Stimulated activated CD4-positive, alpha-beta T cell treated with anti-CD3 and anti-CD28 coated beads, Interleukin-12 subunit alpha, Interleukin-12 subunit beta, amount 100 ng/mL, for 24 hours (primary cell): ENCODE measurements at regions not wholly inside any gene's neighbourhood (a gene's known extent, or its start where the extent isn't known, plus 50 kb on each side); places are given as distances from the start of the nearest gene placed in this dataset.

ENCODE experiments used
- DNase-seq, 2 experiments: peaks; one replicate each; pipeline ENCODE4 v3.0.0-alpha.2; 2020; ENCODE audit warnings: low read depth in 2 of 2

DNA sequence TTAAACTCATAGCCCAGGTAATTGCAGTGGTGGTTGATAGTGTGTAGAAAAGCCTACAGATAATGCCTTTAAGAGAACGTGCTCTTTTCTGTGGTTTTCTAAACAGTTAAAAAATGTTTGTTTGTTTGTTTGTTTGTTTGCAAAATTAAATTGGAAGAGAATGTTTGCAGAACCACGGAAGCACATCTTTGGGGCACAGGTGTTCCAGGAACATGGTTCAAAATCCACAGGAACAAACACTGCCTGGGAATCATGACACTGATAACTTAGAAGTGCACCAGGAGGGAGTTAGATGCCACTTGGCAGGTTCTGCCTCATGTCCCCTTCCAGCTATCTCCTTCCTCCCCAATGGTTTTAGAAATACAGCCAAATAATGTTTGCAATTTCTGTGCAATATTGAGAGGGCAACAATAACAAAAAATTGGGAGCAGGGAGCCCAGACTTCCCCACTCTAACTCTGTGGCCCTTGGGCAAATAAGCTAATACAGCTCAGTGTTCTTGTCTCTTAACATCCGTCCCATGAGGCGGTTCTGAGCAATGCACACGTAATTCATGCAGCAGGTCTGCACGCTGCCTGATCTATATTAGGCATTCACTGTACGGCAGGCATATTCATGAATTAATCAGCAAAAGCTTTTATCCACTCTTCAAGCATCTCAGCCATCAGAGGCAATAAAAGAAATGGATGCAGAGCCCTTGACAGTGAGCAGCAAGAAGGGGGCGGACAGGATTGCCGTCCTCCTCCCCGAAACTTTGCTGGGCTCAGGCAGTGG, 274.3 kb upstream of the FOXQ1 start:
- DNase-seq = no peak

DNA sequence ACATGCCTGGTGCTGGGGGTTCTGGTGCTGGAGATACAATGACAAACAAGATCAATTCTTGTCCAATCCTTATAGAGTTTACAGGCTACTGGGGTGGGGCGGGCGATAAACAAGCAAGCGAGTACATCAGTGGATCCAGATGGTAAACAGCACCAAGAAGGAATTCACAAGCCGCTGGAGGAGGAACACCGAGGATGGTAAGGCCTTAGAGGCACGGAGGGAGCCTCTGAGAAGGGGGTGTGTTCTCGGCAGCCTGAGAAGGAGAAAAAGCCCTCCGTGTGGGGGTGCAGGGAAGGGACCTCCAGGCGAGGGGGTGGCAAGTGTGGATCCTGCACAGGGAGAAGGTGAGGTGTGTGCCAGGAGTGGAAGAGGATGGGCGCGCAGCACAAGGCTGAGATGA, 276.5 kb upstream of the FOXQ1 start:
- DNase-seq = no peak

DNA sequence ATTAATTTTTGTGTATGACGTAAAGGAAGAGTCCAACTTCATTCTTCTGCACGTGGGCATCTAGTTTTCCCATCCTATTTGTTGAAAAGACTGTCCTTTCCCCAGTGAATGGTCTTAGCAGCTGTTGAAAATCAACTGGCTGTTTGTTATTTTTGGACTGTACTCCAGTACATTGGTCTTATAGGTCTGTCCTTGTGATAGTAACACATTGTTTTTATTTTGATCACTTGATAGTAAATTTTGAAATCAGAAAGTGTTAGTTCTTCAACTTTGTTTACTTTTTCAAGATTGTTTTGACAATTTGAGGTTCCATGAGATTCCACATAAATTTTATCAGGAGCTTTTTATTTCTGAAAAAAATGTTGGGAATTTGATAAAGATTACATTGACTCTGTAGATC, 280.2 kb upstream of the FOXQ1 start:
- DNase-seq = no peak

DNA sequence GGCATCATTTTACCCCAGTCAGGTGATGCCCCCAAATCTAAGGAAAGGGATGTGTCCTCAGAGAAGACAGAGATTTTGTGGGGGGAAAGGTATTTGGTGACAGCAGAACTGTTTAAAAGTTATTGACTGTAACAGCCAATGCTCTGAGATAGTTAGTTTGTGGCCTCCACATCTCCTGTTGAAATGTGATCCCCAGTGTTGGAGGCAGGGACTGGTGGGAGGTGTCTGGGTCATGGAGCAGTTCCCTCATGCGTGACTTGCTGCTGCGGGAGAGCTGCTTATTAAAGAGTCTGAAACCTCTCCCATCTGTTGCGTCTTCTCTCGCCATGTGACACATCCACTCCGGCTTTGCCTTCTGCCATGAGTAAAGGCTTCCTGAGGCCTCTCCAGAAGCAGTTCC, 282.8 kb upstream of the FOXQ1 start:
- DNase-seq = no peak

DNA sequence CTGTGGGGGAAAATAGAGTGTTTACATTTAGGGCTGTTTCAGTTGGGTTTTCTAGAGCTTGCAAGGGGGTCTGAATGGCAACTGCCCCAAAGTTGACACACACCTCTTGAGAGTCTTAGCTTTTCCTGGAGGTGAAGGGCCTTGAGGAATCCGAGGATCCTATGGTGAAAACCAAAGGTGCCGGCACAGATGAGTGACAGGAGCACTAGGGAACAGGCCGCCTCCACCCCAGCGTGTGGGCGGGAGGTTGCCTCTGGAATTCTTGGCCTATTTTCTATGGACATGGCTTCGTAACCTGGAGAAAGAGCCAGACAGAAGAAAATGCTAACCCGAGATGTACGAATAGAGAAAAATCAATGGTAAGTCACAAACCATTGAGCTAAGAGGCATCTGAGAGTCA, 283.2 kb upstream of the FOXQ1 start:
- DNase-seq = no peak

DNA sequence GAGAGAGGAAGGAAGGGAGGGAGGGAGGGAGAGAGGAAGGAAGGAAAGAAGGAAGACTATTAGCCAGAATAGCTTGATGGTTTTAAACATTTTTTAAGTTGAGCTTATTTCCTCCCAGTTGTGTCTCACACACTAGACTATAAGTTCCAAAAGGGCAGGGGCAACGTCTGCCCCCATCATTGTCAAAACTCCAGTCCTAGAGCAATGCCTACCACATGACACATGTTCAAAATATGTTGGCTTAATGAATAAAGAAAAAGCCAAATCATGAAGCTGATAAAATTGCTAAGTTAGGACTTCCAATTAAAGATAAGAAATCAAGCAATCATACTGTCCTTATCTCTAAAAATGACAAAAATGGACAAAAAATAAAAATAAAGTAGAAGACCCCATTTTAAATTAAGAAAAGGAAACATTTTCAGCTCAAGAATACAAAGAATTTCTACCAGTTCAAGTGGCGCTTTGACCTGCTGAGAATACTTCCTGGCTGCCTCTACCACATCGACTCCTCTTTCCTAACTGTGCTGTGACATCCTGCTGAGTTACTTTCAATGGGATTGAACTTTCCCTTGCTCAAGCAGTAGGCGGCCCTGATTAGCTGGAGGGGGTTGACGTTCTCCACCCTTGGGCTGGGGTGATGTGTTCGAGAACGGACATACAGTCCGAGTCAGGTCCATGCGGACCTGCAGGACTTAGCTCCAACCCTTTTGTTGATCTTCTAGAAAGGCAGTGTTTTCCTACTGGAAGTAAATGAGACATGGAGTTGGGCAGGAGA, 283.9 kb upstream of the FOXQ1 start:
- no peak for DNase-seq

DNA sequence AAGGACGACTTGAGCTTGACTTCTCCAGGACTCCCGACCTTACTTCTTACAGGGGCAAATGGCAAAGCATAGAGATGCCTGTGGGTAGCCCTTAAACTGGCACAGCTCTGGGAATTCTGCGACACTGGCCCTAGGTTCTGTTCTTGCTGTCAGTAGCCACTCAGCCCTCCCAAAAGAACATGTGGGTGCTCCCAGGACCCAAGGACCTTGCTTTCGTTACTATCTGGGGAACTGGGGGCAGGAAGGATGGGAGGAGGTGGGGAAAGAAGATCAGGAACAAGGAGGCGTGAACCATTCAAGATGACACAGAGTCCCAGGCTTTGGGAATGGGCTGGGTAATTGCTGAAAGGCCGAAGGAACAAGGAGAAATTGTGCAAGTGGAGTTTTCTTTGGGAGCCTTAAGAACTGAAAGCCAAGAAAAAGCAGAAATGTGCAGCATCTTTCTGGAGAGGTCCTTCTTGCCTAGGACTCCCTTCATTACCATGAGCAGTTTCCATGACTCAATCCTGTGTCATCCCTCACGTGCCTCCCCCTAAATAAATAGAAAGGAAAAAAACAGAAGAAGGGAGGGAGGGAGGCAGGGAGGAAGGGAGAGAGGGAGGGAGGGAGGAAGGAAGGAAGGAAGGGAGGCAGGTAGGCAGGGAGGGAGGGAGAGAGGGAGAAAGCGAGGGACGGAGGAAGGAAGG, 284.6 kb upstream of the FOXQ1 start:
- no peak for DNase-seq

DNA sequence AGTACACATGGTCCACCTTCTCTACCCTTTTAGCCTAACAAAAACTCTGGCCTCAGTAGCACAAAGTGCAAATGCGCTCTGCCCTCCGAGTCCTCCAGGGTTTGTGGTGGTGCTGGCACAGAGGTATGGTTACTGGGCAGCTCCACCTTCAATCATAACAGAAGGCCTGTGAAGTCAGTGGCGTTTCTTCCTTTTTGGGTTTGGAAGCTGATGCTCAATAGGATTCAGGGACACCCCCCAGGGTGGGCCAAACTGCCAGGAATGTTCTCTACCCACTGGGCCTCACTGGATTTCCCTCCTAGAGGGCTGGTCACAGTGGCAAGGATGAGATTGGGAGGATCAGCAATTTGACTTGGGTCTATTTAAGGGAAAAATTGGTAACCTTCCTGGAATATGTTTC, 286.1 kb upstream of the FOXQ1 start:
- DNase-seq = no peak

DNA sequence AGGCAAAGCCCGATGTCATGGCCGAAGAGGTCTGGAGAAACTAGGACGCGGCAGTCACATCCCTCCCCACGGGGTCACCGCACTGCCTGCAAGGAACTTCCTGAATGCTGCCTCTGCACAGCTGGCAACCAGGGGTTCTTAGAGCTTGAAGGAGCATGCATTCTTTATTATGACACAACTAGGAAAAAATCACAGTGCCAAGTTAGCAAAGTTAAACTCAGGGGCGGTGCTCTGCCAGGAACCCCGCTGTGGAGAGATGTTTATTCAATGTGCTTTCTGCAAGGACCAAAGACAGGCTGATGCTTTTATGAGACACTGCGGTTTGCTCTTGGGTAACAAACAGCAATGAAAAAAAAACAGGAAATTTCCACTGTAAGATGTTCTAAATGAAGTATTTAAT, 287.3 kb upstream of the FOXQ1 start:
- no peak for DNase-seq

DNA sequence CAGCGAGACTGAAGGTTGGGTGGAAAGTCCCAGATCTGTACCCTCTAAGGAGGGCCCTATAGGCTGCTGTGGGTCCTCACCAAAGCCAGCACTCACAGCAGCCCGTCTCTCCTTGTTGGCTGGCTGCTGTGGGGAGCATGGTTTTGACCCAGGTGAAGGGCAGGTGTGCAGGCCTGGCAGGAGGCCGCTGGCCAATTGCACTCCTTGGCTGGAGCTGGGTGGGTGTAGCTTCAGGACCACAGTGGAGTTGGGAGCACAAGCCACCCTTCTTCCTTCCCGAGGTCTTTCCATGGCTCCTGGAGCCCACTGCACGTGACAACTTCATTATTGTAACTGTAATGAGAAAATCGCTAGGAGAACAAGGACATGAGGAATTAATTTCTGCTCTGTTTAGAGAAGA, 287.7 kb upstream of the FOXQ1 start:
- DNase-seq = no peak

DNA sequence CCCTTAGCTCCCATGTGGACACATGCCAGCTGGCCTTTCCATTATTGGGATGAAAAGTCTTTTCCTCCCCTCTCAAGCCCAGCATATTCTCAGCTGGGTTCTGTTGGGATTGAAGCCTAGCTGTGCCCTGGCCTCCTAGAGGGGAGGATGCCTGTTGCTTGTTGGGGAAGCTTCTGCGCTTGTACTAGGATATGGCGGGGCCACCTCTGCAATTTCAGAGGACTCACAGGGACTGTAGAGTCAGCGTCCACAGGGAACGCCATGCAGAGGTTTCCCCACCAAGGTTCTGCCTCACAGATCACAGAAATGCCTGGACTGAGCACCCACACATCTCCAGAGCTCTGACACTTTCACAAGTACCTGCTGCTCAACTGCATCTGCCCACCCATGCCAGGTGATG, 288.7 kb upstream of the FOXQ1 start:
- DNase-seq = no peak

DNA sequence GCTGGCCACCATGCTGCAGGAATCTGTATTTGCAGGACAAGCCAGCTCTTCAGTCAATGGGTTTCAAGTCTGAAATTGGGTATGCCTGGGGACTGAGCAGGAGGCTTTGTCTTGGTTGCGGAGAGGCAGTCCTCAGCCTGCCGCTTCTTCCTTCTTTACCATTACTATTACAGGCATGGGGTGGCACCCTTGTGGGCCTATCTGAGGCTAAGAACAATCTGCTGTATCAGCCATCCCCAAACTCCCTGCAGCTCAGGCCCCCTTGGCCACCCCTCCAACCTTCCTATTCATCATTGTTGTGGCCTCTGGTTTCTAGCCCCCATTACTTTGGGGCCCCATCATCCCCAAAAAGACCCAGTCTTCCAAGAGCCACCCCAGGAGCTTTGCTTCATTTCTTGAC, 289.2 kb upstream of the FOXQ1 start:
- no peak for DNase-seq

DNA sequence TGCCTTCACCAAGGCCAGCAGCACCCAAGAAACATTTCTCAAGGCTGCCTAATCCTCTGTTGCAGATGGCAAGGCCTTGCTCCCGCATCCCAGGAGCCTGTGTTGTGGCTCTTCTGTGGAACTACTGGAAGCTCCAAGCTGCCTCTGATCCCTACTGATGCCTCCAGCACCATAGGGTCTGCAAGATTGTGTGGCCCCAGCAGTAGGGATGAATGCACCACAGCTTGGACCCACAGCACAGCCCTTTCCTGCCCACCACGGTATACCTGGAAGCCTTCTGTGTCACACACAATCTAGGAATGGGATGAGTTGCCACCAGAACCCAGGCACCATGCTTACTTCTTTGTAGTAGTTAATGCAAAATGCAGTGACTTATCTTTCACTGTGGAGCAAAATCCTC, 291.1 kb upstream of the FOXQ1 start:
- DNase-seq = no peak

DNA sequence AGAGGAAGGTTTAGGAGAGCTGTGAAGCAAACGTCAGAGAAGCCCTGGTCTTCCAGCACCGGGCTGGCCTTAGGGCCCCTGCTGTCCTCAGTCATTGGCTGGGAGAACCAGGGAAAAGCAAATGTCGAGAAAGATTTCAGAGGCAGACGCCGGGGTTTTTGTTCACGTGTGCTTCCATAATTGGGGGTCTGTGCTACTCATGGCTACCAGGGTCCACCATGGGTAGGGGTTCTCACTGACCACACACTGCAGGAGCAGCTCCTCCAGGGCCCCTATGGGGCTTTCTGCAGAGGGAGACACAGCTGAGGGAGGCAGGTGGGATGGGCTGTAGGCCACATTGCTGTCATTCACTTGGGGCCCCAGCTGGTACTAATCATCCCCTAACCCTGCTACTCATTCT, 291.8 kb upstream of the FOXQ1 start:
- no peak for DNase-seq

DNA sequence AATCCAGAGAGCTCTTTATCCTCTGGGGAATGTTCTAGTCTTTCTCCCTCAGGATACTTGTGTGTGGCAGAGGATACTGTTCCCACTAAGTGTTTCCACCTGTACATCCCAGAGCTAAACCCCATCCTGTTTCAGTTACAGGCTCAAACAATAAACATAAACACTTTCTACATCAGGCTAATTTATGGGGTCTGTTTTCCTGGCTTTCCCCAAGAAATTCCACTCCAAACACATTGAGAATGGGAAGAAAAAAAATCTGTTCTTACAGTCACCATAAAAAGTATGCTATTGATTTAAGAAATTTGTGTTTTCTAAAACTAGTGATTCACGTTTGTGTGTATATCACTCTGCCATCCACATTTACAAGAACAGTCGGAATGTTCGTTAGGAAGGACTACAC, 293.9 kb upstream of the FOXQ1 start:
- no peak for DNase-seq

DNA sequence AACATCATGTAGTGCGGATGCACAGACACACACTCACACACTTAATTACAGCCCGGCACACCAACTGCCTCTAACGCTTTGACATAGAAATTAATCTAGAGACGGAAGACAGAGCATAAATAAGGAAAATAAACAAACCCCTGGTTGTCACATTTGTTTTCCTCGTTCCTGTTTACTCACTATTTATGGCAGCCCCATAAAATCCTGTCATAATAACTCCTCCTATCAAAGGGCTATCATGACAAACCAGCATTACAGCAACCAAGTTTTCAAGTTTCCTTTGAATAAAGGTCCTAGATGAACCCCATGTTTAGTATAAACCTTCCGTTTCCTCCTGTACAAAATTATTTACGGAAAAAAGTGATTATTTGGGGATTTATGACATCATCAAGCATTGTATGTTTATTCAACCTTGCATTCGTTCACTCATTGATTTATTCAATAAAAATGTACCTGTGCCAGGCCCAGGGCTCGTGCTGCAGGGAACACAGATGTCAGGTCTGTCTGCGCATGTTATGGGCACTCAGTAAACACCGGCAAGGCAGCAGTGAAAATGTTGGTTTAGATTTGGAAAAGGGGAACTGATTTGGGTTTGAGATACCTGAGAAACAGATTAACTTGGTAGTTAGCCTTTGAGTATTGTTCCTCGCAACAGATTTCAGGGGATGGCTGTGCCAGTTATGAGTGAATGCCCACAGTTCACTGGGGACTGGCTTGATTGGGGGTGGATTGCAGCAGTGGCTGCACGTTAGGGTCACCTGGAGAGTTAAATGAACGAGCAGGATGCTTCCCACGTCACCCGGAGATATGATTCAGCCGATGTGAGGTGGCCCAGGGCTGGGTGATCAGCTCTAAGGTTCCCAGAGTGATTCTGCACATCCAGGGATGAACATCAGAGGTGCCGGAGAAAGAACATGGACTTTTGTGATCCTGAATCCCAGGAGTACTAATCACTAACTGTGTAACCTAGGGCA, 295.3 kb upstream of the FOXQ1 start:
- DNase-seq = no peak

DNA sequence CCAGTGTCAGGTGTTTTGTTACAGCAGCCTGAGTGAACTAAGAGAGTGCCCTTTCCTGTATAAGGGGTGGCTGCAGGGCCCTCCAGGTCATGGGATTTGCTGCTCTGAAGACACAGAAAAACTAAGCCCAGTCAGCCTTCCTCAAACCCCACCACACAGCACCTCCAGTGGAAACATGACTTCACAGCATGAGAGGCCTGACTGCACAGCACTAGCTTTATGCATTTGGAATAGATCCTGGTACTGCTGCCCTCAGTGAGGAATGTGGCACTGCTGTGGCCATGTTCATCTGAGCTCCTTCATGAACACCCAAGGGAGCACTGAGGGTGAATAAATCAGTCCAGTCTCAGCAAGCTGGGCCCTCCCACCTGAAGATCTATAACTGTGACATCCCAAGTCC, 296.1 kb upstream of the FOXQ1 start:
- no peak for DNase-seq

DNA sequence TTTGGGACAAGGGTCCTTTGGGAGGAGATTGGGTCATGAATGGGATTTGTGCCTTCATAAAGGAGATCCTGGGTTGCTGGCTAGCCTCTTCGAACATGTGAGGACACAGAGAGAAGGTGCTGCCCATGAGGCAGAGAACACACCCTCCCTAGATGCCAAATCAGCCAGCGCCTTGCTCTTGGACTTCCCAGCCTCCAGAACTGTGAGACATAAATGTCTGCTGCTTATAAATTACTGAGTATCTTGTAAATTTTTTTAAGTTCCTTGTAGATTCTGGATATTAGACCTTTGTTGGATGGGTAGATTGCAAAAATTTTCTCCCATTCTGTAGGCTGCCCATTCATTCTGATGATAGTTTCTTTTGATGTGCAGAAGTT, 297.5 kb upstream of the FOXQ1 start:
- no peak for DNase-seq

DNA sequence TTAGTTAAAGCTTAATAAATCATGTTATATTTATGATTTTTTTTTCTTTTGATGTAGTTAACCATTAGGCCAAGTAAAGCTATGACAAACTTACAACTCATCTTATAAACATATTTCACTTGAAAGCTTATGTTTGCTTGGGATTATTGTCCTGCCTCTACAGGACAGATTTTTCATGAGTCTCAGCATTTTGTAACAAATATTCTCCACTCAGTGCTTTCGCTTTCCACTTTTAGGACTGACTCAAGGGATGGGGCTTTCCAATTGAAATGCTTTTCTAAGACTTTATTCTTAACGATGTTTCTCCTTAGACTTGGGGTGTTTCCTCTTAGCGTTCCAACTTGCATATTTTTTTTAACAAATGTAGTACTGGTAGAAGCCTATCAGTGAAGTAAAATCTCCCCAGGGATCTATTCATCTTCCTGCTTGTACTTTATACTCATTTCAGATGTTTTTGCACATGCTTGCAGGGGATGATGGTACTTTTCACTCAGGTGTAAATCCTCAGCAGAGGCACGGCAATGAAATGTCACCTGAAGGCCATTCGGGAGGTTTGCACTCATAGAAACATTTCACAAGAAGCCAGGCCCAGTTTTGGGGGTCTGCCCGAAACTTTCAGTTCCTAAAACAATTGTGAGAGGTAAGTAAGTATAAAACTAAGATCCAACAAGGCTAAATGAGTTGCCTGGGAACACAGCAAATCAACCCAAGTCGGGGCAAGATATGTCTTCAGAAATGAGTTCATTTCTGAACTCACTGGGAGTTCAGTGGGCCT, 298.1 kb upstream of the FOXQ1 start:
- no peak for DNase-seq

DNA sequence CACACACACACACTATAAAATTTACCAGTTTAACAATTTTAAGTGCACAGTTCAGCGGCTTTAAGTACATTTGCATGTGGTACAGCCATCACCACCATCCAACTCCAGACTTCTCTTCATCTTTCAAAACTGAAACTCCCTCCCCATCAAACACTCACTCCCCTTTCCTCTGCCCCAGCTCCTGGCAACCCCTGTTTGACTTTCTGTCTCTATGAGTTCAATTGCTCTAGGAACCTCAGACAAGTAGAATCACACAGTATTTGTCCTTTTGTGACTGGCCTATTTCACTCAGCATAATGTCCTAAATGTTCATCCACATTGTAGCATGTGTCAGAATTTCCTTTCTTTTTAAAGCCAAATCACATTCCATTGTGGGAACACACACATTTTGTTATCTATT, 302.8 kb upstream of the FOXQ1 start:
- no peak for DNase-seq

DNA sequence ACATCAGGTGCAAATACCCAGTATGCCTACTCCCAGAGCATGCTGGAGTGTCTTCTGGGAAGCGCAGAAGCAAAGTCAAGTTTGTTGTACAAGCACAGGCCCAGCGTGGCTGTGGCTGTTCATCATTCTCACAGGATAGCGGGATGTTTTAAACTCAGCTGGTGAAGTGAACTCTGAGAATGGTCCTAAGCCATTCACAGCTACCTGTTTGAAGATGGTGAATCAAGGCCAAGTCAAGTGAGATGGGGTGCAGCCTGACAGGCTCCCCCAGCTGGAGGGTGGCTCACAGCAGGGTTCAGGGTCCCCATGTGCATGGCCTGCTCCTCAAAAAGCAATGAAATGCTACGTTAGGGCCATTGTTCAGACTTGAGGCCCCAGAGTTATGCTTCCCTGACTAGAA, 304.7 kb upstream of the FOXQ1 start:
- no peak for DNase-seq
